ENCODE measurements at regions not wholly inside any gene's neighbourhood (a gene's known extent, or its start where the extent isn't known, plus 50 kb on each side); places are given as distances from the start of the nearest gene placed in this dataset.

GRCh38 chr6:104418839-104419238 lies 440.9 kb downstream of the HACE1 start:
- no peak for DNase-seq (ENCODE audit: low read depth in 2 of 2)

- no peak for DNase-seq (ENCODE audit: low read depth in 2 of 2)
These were observed 441.6 kb downstream of the HACE1 start for GRCh38 chr6:104418125-104418524.

- DNase-seq (ENCODE audit: low read depth in 2 of 2) = no peak
These were observed 445.0 kb downstream of the HACE1 start for GRCh38 chr6:104414723-104415122.

GRCh38 chr6:104413767-104414166 lies 446.0 kb downstream of the HACE1 start:
- no peak for DNase-seq (ENCODE audit: low read depth in 2 of 2)

- DNase-seq (ENCODE audit: low read depth in 2 of 2) = no peak
These were observed 448.4 kb downstream of the HACE1 start for GRCh38 chr6:104411302-104411701.

GRCh38 chr6:104409913-104410312 lies 449.8 kb downstream of the HACE1 start:
- no peak for DNase-seq (ENCODE audit: low read depth in 2 of 2)

- no peak for DNase-seq (ENCODE audit: low read depth in 2 of 2)
These were observed 451.8 kb downstream of the HACE1 start for GRCh38 chr6:104407957-104408356.

GRCh38 chr6:104404377-104404776 lies 455.3 kb downstream of the HACE1 start:
- no peak for DNase-seq (ENCODE audit: low read depth in 2 of 2)

- DNase-seq (ENCODE audit: low read depth in 2 of 2) = no peak
These were observed 457.1 kb downstream of the HACE1 start for GRCh38 chr6:104402572-104402971.

- DNase-seq (ENCODE audit: low read depth in 2 of 2) = no peak
These were observed 457.8 kb downstream of the HACE1 start for GRCh38 chr6:104401926-104402325.

GRCh38 chr6:104400844-104401243 lies 458.9 kb downstream of the HACE1 start:
- no peak for DNase-seq (ENCODE audit: low read depth in 2 of 2)

- DNase-seq (ENCODE audit: low read depth in 2 of 2) = no peak
These were observed 463.6 kb downstream of the HACE1 start for GRCh38 chr6:104396077-104396476.

- DNase-seq (ENCODE audit: low read depth in 2 of 2) = no peak
These were observed 477.8 kb downstream of the HACE1 start for GRCh38 chr6:104381907-104382306.

GRCh38 chr6:104365451-104366234 lies 494.1 kb downstream of the HACE1 start:
- no peak for DNase-seq (ENCODE audit: low read depth in 2 of 2)

GRCh38 chr6:104357928-104358327 lies 501.8 kb downstream of the HACE1 start:
- no peak for DNase-seq (ENCODE audit: low read depth in 2 of 2)

- DNase-seq (ENCODE audit: low read depth in 2 of 2) = no peak
These were observed 503.5 kb downstream of the HACE1 start for GRCh38 chr6:104356197-104356596.

- no peak for DNase-seq (ENCODE audit: low read depth in 2 of 2)
These were observed 510.5 kb downstream of the HACE1 start for GRCh38 chr6:104349191-104349590.

- DNase-seq (ENCODE audit: low read depth in 2 of 2) = no peak
These were observed 515.5 kb downstream of the HACE1 start for GRCh38 chr6:104344223-104344622.

GRCh38 chr6:104332364-104332763 lies 527.4 kb downstream of the HACE1 start:
- DNase-seq (ENCODE audit: low read depth in 2 of 2) = no peak

GRCh38 chr6:104326173-104327001 lies 533.3 kb downstream of the HACE1 start:
- DNase-seq (ENCODE audit: low read depth in 2 of 2) = no peak

GRCh38 chr6:104325341-104326172 lies 534.2 kb downstream of the HACE1 start:
- no peak for DNase-seq (ENCODE audit: low read depth in 2 of 2)

- DNase-seq (ENCODE audit: low read depth in 2 of 2) = no peak
These were observed 535.4 kb downstream of the HACE1 start for GRCh38 chr6:104324301-104324700.
